WI38 (cell line): ENCODE measurements at regions not wholly inside any gene's neighbourhood (a gene's known extent, or its start where the extent isn't known, plus 50 kb on each side); places are given as distances from the start of the nearest gene placed in this dataset.

Experiments used
- H3K4me3 ChIP-seq: 2 replicates; pipeline ENCODE4 v1.5.1; 2011; ENCODE audit warnings: low read depth, mild to moderate bottlenecking, control low read depth, low read length
- CTCF ChIP-seq: IDR thresholded peaks from 2 replicates; pipeline ENCODE4 v1.5.1; 2012; ENCODE audit warnings: low read depth, mild to moderate bottlenecking, control low read depth, low read length

- no peak for TF ChIP-seq CTCF
These were observed 126.5 kb downstream of the ENGASE start for GRCh38 chr17:79201119-79201518.

GRCh38 chr17:79196913-79197312 lies 122.3 kb downstream of the ENGASE start:
- no peak for TF ChIP-seq CTCF
- no peak overlapping the region for H3K4me3 ChIP-seq

More at GRCh38 chr17:79201119-79201518, 126.5 kb downstream of the ENGASE start:
- no peak overlapping the region for H3K4me3 ChIP-seq

GRCh38 chr17:79192503-79193351 lies 118.1 kb downstream of the ENGASE start:
- H3K4me3 ChIP-seq: no peak overlapping the region
- TF ChIP-seq CTCF: no peak

GRCh38 chr17:79191270-79191934 lies 116.8 kb downstream of the ENGASE start:
- H3K4me3 ChIP-seq: no peak overlapping the region
- no peak for TF ChIP-seq CTCF

GRCh38 chr17:79189305-79189704 lies 114.7 kb downstream of the ENGASE start:
- TF ChIP-seq CTCF: no peak
- H3K4me3 ChIP-seq: no peak overlapping the region

GRCh38 chr17:79188685-79189084 lies 114.1 kb downstream of the ENGASE start:
- TF ChIP-seq CTCF: no peak
- no peak overlapping the region for H3K4me3 ChIP-seq

- TF ChIP-seq CTCF: peak; percentile 38; the same call in 1 of the 2 replicates
- H3K4me3 ChIP-seq: no peak overlapping the region
These were observed 113.4 kb downstream of the ENGASE start for GRCh38 chr17:79188048-79188447.
